Calu3 (cell line): ENCODE measurements at regions not wholly inside any gene's neighbourhood (a gene's known extent, or its start where the extent isn't known, plus 50 kb on each side); places are given as distances from the start of the nearest gene placed in this dataset.

Experiments used
- BruUV-seq: library from RNA; stranded (reverse); fragments of 400-500 nt; replicated peaks from 2 replicates; lab custom pipeline; 2021; lab: Mats Ljungman, UMichigan
- CTCF ChIA-PET: fragments of 300-600 bp; sonication (Branson Sonifier 250); formaldehyde crosslinking; loops from one replicate; lab custom pipeline; 2022; ENCODE audit warnings: antibody characterized with exemption; lab: Charles Lee
- DNase-seq: peaks from one replicate; pipeline ENCODE4 v3.0.0; 2022
- H3K27ac Mint-ChIP-seq: one replicate; pipeline ENCODE4 v1.8.0; 2022; ENCODE audit warnings: mixed read lengths; ENCODE audit not compliant: unreplicated experiment
- H3K27me3 Mint-ChIP-seq: one replicate; pipeline ENCODE4 v1.8.0; 2022; ENCODE audit warnings: mixed read lengths; ENCODE audit not compliant: unreplicated experiment
- H3K36me3 Mint-ChIP-seq: one replicate; pipeline ENCODE4 v1.8.0; 2022; ENCODE audit warnings: mild to moderate bottlenecking, moderate library complexity, mixed read lengths; ENCODE audit not compliant: insufficient read depth, unreplicated experiment
- H3K4me1 Mint-ChIP-seq: one replicate; pipeline ENCODE4 v1.8.0; 2022; ENCODE audit warnings: mild to moderate bottlenecking, low read depth, mixed read lengths; ENCODE audit not compliant: unreplicated experiment
- H3K4me3 Mint-ChIP-seq: one replicate; pipeline ENCODE4 v1.8.0; 2022; ENCODE audit warnings: mild to moderate bottlenecking, low read depth, moderate library complexity, mixed read lengths; ENCODE audit not compliant: unreplicated experiment
- H3K9me3 Mint-ChIP-seq: one replicate; pipeline ENCODE4 v1.8.0; 2022; ENCODE audit warnings: low read depth, mixed read lengths; ENCODE audit not compliant: unreplicated experiment
- CTCF ChIP-seq: fragments of 200-600 bp; IDR thresholded peaks from one replicate; pipeline ENCODE4 v1.8.0; 2022; ENCODE audit warnings: antibody characterized with exemption; ENCODE audit not compliant: unreplicated experiment
- intact Hi-C: fragments of 100-400 bp; cut with micrococcal nuclease; formaldehyde crosslinking; loops from one replicate; pipeline ENCODE4 v1.10.0; 2022; ENCODE audit not compliant: unreplicated experiment

DNA sequence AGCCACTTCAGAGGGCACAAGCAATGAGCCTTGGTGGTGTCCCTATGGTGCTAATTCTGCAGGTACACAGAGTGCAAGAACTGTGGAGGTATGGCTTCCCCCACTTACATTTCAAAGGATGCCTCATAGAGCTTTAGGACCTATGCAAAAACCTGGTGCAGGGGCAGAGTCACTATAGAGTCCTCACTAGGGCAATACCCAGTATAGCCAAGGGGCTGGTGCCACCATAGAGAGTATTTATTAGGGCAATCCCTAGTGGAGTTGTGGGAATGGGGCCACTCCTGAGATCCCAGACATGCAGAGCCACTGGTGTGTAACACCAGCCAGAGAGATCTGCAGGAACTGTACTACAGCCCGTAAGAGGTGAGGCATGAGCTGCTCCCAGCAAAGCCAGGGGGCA lies 312.2 kb downstream of the SLC4A3 start:
- DNase-seq: no peak
- Mint-ChIP-seq H3K27ac (no peak overlapping the region), H3K4me3 (no peak overlapping the region), H3K4me1 (no peaks in the 10 kb centered on the region), H3K9me3 (no peaks in the 10 kb centered on the region), H3K36me3 (no peaks in the 10 kb centered on the region), H3K27me3 (no peaks in the 10 kb centered on the region)
- no peak for TF ChIP-seq CTCF
- no TSS peak for BruUV-seq
- CTCF ChIA-PET: no interaction called here
- intact Hi-C loops: no loop called here

GRCh38 chr2:219944866-219945265 lies 317.4 kb downstream of the SLC4A3 start:
- H3K9me3 Mint-ChIP-seq: no peaks in the 10 kb centered on the region
- H3K27ac Mint-ChIP-seq: no peak overlapping the region
- H3K4me3 Mint-ChIP-seq: no peak overlapping the region
- H3K27me3 Mint-ChIP-seq: no peaks in the 10 kb centered on the region
- no peaks in the 10 kb centered on the region for H3K36me3 Mint-ChIP-seq
- CTCF ChIA-PET: interaction anchor here (0.6 kb wide), 1 partner anchor 11 kb away, joined by 3 read pairs; no protein-coding TSS in a partner anchor
- no peak for DNase-seq
- BruUV-seq: no TSS peak
- TF ChIP-seq CTCF: no peak
- H3K4me1 Mint-ChIP-seq: no peaks in the 10 kb centered on the region
- intact Hi-C loops: no loop called here

DNA sequence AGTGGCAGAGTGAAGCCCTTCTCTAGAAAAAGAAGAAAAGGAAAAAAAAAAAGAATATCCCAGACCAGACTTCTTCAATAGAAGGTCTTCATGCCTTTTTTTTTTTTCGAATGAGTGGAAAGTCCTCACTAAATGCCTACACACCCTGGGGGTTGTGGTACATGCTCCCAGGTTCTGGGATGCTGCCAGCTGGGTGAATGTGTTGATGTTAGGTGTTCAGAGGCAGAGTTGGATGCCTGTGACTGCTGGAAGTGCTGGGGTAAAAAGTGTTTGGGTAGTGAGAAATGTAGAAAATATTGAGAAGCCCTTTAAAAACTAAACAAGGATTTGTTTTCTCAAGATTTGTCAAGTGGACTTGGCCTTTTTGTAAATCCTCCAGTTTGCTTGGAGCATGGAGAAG lies 318.6 kb downstream of the SLC4A3 start:
- H3K27ac Mint-ChIP-seq: no peak overlapping the region
- no peaks in the 10 kb centered on the region for H3K4me1 Mint-ChIP-seq
- H3K4me3 Mint-ChIP-seq: no peak overlapping the region
- no peaks in the 10 kb centered on the region for H3K27me3 Mint-ChIP-seq
- H3K9me3 Mint-ChIP-seq: no peaks in the 10 kb centered on the region
- no peak for TF ChIP-seq CTCF
- H3K36me3 Mint-ChIP-seq: no peaks in the 10 kb centered on the region
- intact Hi-C loops: no loop called here
- no TSS peak for BruUV-seq
- CTCF ChIA-PET: interaction anchor here (0.7 kb wide), 2 partner anchors 144 to 746 kb away, joined by 3 read pairs; no protein-coding TSS in a partner anchor
- DNase-seq: no peak

- Mint-ChIP-seq H3K36me3 (no peaks in the 10 kb centered on the region), H3K27me3 (no peaks in the 10 kb centered on the region), H3K4me1 (no peaks in the 10 kb centered on the region), H3K27ac (no peak overlapping the region), H3K9me3 (no peaks in the 10 kb centered on the region), H3K4me3 (no peak overlapping the region)
- intact Hi-C loops: no loop called here
- TF ChIP-seq CTCF: no peak
- BruUV-seq: no TSS peak
- DNase-seq: no peak
- CTCF ChIA-PET: interaction anchor here (0.7 kb wide), 1 partner anchor 746 kb away, joined by 3 read pairs; no protein-coding TSS in a partner anchor
Observed at GRCh38 chr2:219946529-219946928, 319.1 kb downstream of the SLC4A3 start.
